Body of pancreas (tissue), 4 donors: ENCODE measurements at regions not wholly inside any gene's neighbourhood (a gene's known extent, or its start where the extent isn't known, plus 50 kb on each side); places are given as distances from the start of the nearest gene placed in this dataset.

Source experiments
- CTCF ChIP-seq, 7 experiments: fragments of 450-650 bp in 4 of 7; fragments of 200-600 bp in 3 of 7; sonication (generic) in 3 of 7; IDR thresholded peaks; one replicate each; pipeline ENCODE4 v1.5.1; 2016 to 2019; ENCODE audit warnings: antibody characterized with exemption in 7 of 7
- POLR2A ChIP-seq, 3 donors: fragments of 450-650 bp; IDR thresholded peaks; one replicate each; pipeline ENCODE4 v1.6.1; 2016; ENCODE audit warnings: antibody characterized with exemption in 3 of 3, mild to moderate bottlenecking in 2 of 3

GRCh38 chr5:8068078-8068477 is 199.1 kb downstream of the MTRR start:
- TF ChIP-seq CTCF (IDR thresholded peaks at IDR 0.05) (no peak), POLR2A (IDR thresholded peaks at IDR 0.05) (no peak)
